B cell (primary cell): ENCODE measurements at regions not wholly inside any gene's neighbourhood (a gene's known extent, or its start where the extent isn't known, plus 50 kb on each side); places are given as distances from the start of the nearest gene placed in this dataset.

Source experiments
- ATAC-seq: fragments of 200-7000 bp; cut with Tn5 transposase; one replicate; pipeline ENCODE4 v1.10.0; 2021; ENCODE audit warnings: low read depth, mild to moderate bottlenecking, moderate number of reproducible peaks, moderate library complexity
- CTCF ChIA-PET: fragments of 350-600 bp; sonication (Branson Sonifier 250); formaldehyde crosslinking; loops from one replicate; lab custom pipeline; 2021; ENCODE audit warnings: antibody characterized with exemption, inconsistent platforms; lab: Charles Lee
- POLR2A ChIA-PET: fragments of 350-600 bp; sonication (Branson Sonifier 250); formaldehyde crosslinking; loops from one replicate; lab custom pipeline; 2021; ENCODE audit warnings: antibody characterized with exemption; lab: Charles Lee
- DNase-seq: peaks from one replicate; pipeline ENCODE4 v3.0.0; 2013
- H2AFZ ChIP-seq: 2 replicates; pipeline ENCODE4 v1.6.1; 2012; ENCODE audit warnings: mild to moderate bottlenecking, low read depth, low read length; ENCODE audit not compliant: insufficient read depth, poor library complexity, severe bottlenecking
- H3K27ac ChIP-seq, 2 donors: 1 replicate in 1 of 2; 2 replicates in 1 of 2; pipeline ENCODE4 v1.5.1; 2012 to 2013; ENCODE audit warnings: low read length in 2 of 2, mild to moderate bottlenecking in 2 of 2, moderate library complexity in 1 of 2
- H3K27me3 ChIP-seq, 4 experiments: fragments of 200-600 bp in 1 of 4; sonication (generic) in 1 of 4; replicated peaks in 1 of 4; 1 replicate in 2 of 4; 2 replicates in 2 of 4; pipeline versions ENCODE4 v1.6.1 to v1.7.0; 2013 to 2016; ENCODE audit warnings: low read length in 3 of 4, mild to moderate bottlenecking in 2 of 4, mixed read lengths in 1 of 4, moderate library complexity in 1 of 4; ENCODE audit not compliant: insufficient read depth in 4 of 4, control insufficient read depth in 3 of 4; ENCODE audit errors: control extremely low read depth in 1 of 4
- H3K36me3 ChIP-seq, 2 experiments: replicated peaks in 1 of 2; 1 replicate in 1 of 2; 2 replicates in 1 of 2; pipeline versions ENCODE4 v1.6.1 to v1.7.1; 2013; ENCODE audit warnings: low read length in 1 of 2; ENCODE audit not compliant: insufficient read depth in 2 of 2, control insufficient read depth in 1 of 2; ENCODE audit errors: control extremely low read depth in 1 of 2, extremely low read depth in 1 of 2
- H3K4me1 ChIP-seq, 2 donors: fragments of 200-600 bp in 1 of 2; sonication (generic) in 1 of 2; 1 replicate in 1 of 2; 2 replicates in 1 of 2; pipeline versions ENCODE4 v1.5.1 to v1.6.1; 2013 to 2017; ENCODE audit warnings: low read length in 2 of 2; ENCODE audit not compliant: control insufficient read depth in 2 of 2, insufficient read depth in 2 of 2
- H3K4me2 ChIP-seq: replicated peaks from 2 replicates; pipeline ENCODE3; 2012; ENCODE audit warnings: mild to moderate bottlenecking, low read depth, low read length; ENCODE audit not compliant: poor library complexity, severe bottlenecking
- H3K4me3 ChIP-seq, 5 experiments: fragments of 200-600 bp in 1 of 5; sonication (generic) in 1 of 5; 1 replicate in 3 of 5; 2 replicates in 2 of 5; pipeline versions ENCODE4 v1.5.1 to v1.7.0; 2011 to 2016; ENCODE audit warnings: low read length in 4 of 5, mild to moderate bottlenecking in 4 of 5, low read depth in 2 of 5, control low read depth in 1 of 5, moderate library complexity in 1 of 5; ENCODE audit not compliant: insufficient read depth in 1 of 5; ENCODE audit errors: control extremely low read depth in 1 of 5, extremely low read depth in 1 of 5
- H3K79me2 ChIP-seq: fragments of 200-600 bp; sonication (generic); one replicate; pipeline ENCODE4 v1.6.0; 2016; ENCODE audit warnings: low read length; ENCODE audit not compliant: control insufficient read depth, insufficient read depth
- H3K9ac ChIP-seq: fragments of 200-600 bp; sonication (generic); 2 replicates; pipeline ENCODE4 v1.6.1; 2017; ENCODE audit warnings: mild to moderate bottlenecking, low read length, moderate library complexity
- H3K9me3 ChIP-seq, 3 donors: one replicate each; pipeline versions ENCODE4 v1.6.1 to v1.7.1; 2013; ENCODE audit warnings: low read length in 2 of 3; ENCODE audit not compliant: control insufficient read depth in 2 of 3, insufficient read depth in 1 of 3; ENCODE audit errors: control extremely low read depth in 1 of 3
- H4K20me1 ChIP-seq: 2 replicates; pipeline ENCODE4 v1.6.0; 2012; ENCODE audit warnings: mild to moderate bottlenecking, low read length; ENCODE audit not compliant: insufficient read depth, control insufficient read depth, poor library complexity, severe bottlenecking
- H3K27ac Mint-ChIP-seq: one replicate; pipeline ENCODE4 v1.8.0; 2021; ENCODE audit warnings: mixed read lengths
- H3K27me3 Mint-ChIP-seq: one replicate; pipeline ENCODE4 v1.8.0; 2021; ENCODE audit warnings: mixed read lengths
- H3K4me1 Mint-ChIP-seq: one replicate; pipeline ENCODE4 v1.8.0; 2021; ENCODE audit warnings: mixed read lengths
- H3K4me3 Mint-ChIP-seq: one replicate; pipeline ENCODE4 v1.8.0; 2021; ENCODE audit warnings: mixed read lengths
- H3K9me3 Mint-ChIP-seq: one replicate; pipeline ENCODE4 v1.8.0; 2022; ENCODE audit warnings: mixed read lengths; ENCODE audit not compliant: insufficient read depth
- EZH2 ChIP-seq: IDR thresholded peaks from 2 replicates; pipeline ENCODE4 v1.6.1; 2012; ENCODE audit warnings: borderline replicate concordance, low read depth, mild to moderate bottlenecking, moderate library complexity, low read length; ENCODE audit not compliant: insufficient read depth, poor library complexity, severe bottlenecking
- WGBS: methylation state at CpG from one replicate; pipeline ENCODE4 v1.1.5; 2013; ENCODE audit warnings: missing lambda C conversion rate; ENCODE audit not compliant: insufficient coverage; 5-methylcytosine and 5-hydroxymethylcytosine counted together
- intact Hi-C: fragments of 100-400 bp; cut with micrococcal nuclease; formaldehyde crosslinking; loops from one replicate; pipeline ENCODE4 v1.10.0; 2022
- TF ChIP-seq, protein P1 (sequence below): fragments of 200-600 bp; IDR thresholded peaks from one replicate; pipeline ENCODE4 v1.8.0; 2022; ENCODE audit warnings: antibody characterized with exemption, mild to moderate bottlenecking

DNA sequence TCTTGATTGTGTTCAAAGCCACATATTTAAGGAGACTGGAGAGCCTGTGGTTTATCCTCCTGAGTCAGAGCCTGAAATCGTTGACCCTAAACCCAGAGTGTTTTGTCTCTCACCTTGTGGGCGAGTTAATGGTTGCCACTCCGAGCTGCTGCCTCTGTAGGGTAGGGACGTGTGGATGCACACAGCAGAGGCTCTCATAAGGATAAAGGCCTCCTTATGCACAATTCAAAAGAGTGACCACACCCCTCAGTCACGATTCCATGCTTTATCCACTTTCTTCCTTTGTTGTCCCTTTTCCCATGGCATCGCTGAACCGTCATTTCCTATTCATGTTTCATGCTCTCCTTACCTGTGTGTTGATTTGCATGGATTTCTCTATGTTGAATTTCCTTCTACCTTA lies 805.0 kb upstream of the RBFOX1 start:
- ChIA-PET CTCF (no interaction called here), POLR2A (no interaction called here)
- no peak overlapping the region for H3K4me3 ChIP-seq
- H4K20me1 ChIP-seq = no peaks in the 10 kb centered on the region
- no peak overlapping the region for H3K27ac ChIP-seq
- no CpG with 5 or more reads among the region's 7 CpGs for WGBS
- no peak overlapping the region for H3K4me2 ChIP-seq
- intact Hi-C loops = no loop called here
- Mint-ChIP-seq H3K4me1 (no peaks in the 10 kb centered on the region), H3K9me3 (peaks cover 5% of the 10 kb centered on the region), H3K27ac (no peak overlapping the region), H3K4me3 (no peak overlapping the region), H3K27me3 (no peaks in the 10 kb centered on the region)
- H2AFZ ChIP-seq = no peak overlapping the region
- no peaks in the 10 kb centered on the region for H3K79me2 ChIP-seq
- H3K27me3 ChIP-seq = no peaks in the 10 kb centered on the region
- H3K9me3 ChIP-seq = no peaks in the 10 kb centered on the region
- no peak for DNase-seq
- no peaks in the 10 kb centered on the region for H3K4me1 ChIP-seq
- no peaks in the 10 kb centered on the region for H3K36me3 ChIP-seq
- no peak overlapping the region for H3K9ac ChIP-seq
- no peak for TF ChIP-seq EZH2
- TF ChIP-seq, protein P1, sequence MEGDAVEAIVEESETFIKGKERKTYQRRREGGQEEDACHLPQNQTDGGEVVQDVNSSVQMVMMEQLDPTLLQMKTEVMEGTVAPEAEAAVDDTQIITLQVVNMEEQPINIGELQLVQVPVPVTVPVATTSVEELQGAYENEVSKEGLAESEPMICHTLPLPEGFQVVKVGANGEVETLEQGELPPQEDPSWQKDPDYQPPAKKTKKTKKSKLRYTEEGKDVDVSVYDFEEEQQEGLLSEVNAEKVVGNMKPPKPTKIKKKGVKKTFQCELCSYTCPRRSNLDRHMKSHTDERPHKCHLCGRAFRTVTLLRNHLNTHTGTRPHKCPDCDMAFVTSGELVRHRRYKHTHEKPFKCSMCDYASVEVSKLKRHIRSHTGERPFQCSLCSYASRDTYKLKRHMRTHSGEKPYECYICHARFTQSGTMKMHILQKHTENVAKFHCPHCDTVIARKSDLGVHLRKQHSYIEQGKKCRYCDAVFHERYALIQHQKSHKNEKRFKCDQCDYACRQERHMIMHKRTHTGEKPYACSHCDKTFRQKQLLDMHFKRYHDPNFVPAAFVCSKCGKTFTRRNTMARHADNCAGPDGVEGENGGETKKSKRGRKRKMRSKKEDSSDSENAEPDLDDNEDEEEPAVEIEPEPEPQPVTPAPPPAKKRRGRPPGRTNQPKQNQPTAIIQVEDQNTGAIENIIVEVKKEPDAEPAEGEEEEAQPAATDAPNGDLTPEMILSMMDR = no peak
- ATAC-seq = no peak

DNA sequence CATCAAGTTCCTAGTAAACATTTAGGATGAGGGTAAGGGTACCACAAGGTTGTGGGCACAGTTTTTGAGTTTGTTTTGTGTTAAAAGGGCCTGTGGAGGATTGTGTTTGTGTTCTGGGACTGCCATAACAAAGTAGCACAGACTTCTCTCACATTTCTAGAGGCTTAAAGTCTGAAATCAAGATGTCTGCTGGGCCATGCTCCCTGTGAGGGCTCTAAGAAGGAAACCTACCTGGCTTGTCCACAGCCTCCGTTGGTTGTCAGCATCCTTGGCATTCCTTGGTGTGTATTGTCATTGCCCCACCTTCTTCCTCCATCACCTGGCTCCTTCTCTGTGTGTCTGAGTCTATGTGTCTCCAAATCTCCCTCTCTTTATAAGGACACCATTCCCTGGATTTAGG lies 808.1 kb upstream of the RBFOX1 start:
- ChIA-PET CTCF (no interaction called here), POLR2A (no interaction called here)
- Mint-ChIP-seq H3K27me3 (no peaks in the 10 kb centered on the region), H3K9me3 (peaks cover 5% of the 10 kb centered on the region), H3K4me3 (no peak overlapping the region), H3K4me1 (no peaks in the 10 kb centered on the region), H3K27ac (no peak overlapping the region)
- WGBS = 50% methylated on average over 1 of the region's 1 CpG
- Histone ChIP-seq H3K36me3 (no peaks in the 10 kb centered on the region), H3K4me1 (no peaks in the 10 kb centered on the region), H3K4me2 (no peak overlapping the region), H3K79me2 (no peaks in the 10 kb centered on the region), H3K4me3 (no peak overlapping the region), H3K27ac (no peak overlapping the region), H3K27me3 (no peaks in the 10 kb centered on the region), H3K9me3 (no peaks in the 10 kb centered on the region), H4K20me1 (no peaks in the 10 kb centered on the region), H2AFZ (no peak overlapping the region), H3K9ac (no peak overlapping the region)
- TF ChIP-seq EZH2 = no peak
- no peak for ATAC-seq
- intact Hi-C loops = no loop called here
- DNase-seq = no peak
